RWPE1 (cell line): ENCODE measurements at regions not wholly inside any gene's neighbourhood (a gene's known extent, or its start where the extent isn't known, plus 50 kb on each side); places are given as distances from the start of the nearest gene placed in this dataset.

Experiments
- CTCF ChIA-PET: fragments of 350-600 bp; sonication (Branson Sonifier 250); formaldehyde crosslinking; extraction: SDS; loops from one replicate; lab custom pipeline; 2021; lab: Yijun Ruan, JAX
- POLR2A ChIA-PET: fragments of 400-600 bp; formaldehyde crosslinking; extraction: SDS; loops from one replicate; lab custom pipeline; 2020; ENCODE audit warnings: antibody characterized with exemption; ENCODE audit not compliant: low non-redundant PET; lab: Yijun Ruan, JAX
- DNase-seq: peaks from one replicate; pipeline ENCODE4 v3.0.0; 2012; ENCODE audit warnings: low spot score
- H3K27ac ChIP-seq: fragments of 450-650 bp; 2 replicates; pipeline ENCODE4 v1.5.1; 2017
- TF ChIP-seq, protein P1 (sequence below): fragments of 450-650 bp; conservative IDR thresholded peaks from 2 replicates; pipeline ENCODE4 v1.5.1; 2017; ENCODE audit warnings: low read depth, mild to moderate bottlenecking

DNA sequence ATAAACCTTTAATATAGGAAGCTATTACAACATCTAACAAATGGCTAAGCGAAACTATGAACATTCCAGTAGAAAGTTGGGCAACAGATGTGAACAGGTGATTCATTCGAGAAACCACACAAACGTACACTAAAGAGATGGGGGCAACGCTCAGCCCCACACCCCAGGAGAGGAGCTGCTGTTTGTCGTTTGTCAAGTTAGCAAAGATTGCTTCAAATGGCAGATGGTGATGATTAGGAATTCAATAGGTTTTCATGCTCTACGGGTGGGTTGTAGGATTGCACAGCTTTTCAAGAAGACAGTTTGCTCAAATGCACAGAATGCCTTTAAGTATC is 154.7 kb upstream of the HDAC4 start:
- TF ChIP-seq, protein P1, sequence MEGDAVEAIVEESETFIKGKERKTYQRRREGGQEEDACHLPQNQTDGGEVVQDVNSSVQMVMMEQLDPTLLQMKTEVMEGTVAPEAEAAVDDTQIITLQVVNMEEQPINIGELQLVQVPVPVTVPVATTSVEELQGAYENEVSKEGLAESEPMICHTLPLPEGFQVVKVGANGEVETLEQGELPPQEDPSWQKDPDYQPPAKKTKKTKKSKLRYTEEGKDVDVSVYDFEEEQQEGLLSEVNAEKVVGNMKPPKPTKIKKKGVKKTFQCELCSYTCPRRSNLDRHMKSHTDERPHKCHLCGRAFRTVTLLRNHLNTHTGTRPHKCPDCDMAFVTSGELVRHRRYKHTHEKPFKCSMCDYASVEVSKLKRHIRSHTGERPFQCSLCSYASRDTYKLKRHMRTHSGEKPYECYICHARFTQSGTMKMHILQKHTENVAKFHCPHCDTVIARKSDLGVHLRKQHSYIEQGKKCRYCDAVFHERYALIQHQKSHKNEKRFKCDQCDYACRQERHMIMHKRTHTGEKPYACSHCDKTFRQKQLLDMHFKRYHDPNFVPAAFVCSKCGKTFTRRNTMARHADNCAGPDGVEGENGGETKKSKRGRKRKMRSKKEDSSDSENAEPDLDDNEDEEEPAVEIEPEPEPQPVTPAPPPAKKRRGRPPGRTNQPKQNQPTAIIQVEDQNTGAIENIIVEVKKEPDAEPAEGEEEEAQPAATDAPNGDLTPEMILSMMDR, result no peak
- H3K27ac ChIP-seq, result no peak overlapping the region
- ChIA-PET POLR2A (no interaction called here), CTCF (interaction anchor here (0.6 to 1.0 kb wide), 2 partner anchors 16 to 60 kb away, joined by 3 to 4 read pairs; no protein-coding TSS in a partner anchor)
- peak; percentile 23 for DNase-seq

DNA sequence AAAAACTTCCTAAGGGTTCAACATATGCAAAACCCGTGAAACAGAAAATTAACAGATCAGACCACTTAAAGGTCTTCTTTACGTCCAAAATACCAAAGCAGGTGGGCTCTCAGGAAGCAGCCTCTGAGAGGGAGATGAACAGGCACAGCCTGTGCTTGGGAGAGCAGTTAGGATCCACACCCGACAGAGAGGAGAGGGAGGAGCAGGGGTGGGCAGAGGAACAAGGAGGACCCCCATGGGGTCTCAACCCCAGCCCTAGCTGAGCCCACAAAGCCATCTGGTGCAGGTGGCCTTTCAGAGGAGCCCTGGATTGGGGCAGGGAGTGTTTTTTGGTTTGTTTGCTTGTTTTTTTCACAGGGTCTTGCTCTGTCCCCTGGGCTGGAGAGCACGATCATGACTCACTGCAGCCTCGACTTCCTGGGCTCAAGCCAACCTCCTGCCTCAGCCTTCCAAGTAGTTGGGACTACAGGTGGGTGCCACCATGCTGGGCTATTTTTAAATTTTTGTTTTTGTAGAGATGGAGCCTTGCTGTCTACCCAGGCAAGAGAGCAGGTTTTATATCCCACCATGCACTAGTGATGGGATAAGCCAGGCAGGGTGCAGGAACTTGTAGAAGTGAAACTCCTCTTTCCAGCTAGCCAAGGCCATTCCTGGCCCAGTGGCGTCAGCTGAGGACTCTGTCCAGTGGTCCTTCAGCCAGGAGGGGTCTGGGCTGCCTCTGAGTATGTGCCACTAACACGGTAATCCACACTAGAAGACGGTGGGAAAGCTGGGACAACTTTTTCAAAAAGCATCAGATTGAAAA is 154.1 kb upstream of the HDAC4 start:
- no peak overlapping the region for H3K27ac ChIP-seq
- ChIA-PET POLR2A (no interaction called here), CTCF (interaction anchor here (0.6 to 1.0 kb wide), 2 partner anchors 16 to 59 kb away, joined by 3 to 4 read pairs; no protein-coding TSS in a partner anchor)
- TF ChIP-seq, protein P1, result no peak
- DNase-seq, result no peak

DNA sequence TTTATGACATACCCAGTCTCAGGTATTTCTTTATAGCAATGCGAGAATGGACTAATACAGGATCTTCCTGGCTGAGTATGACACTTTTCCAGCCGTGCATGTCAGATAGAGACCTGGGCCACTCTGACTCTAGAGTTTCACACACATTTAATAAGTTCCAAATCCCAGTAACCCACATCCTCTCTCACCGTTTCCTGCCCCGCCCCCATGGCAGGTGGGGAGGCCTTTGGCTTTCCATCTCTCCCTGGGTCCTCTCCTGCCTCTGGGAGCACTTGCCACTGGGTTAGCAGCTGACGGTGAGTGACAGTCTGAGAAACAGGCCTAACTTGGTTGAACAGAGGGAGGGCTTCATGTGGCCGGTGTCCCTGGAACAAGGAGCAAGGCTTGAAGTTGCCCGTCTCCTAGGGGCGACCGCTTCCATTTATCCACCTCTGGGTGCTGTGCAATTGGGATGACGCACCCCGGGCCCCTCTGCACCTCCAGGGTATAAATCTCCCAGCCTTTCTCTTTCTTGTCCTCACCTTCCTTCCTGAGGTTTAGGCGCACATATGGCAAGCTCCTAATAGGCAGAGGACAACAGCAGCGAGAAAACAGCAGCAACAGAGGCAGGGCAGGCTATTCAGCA is 152.7 kb upstream of the HDAC4 start:
- DNase-seq, result no peak
- ChIA-PET POLR2A (no interaction called here), CTCF (interaction anchor here (0.6 kb wide), 1 partner anchor 12 kb away, joined by 4 read pairs; no protein-coding TSS in a partner anchor)
- no peak overlapping the region for H3K27ac ChIP-seq
- TF ChIP-seq, protein P1, result no peak

DNA sequence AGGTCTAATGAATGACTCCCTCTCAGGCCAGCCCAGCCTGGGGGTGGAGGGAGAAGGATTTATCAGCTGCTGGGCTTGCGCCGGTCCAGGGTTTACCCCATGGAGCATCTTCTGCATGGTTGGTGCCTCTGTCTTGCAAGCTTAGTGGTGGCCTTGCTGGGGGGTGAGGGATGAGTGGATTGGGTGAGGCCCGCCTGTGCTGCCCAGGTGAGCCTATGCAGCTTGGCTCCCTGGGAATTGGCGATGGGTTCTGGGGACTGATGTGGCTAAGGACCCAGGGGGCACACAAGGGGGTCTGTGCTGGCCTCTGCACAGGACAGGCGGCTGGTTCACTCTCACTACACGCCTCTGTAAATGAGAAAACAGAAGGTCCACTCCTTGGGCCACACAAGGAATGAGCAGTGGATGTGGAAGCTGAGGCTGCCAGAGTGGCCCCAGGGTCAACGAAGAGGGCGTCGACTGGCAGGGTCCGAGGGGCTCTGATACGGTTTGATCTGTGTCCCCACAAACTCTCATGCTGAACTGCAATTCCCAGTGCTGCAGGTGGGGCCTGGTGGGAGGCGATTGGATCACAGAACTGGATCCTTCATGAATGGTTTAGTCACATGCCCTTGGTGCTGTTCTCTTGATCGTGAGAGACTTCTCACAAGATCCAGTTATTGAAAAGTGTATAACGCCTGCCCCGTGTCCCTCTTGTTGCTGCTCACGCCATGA is 151.6 kb upstream of the HDAC4 start:
- TF ChIP-seq, protein P1, result no peak
- H3K27ac ChIP-seq, result no peak overlapping the region
- no peak for DNase-seq
- ChIA-PET CTCF (no interaction called here), POLR2A (no interaction called here)

DNA sequence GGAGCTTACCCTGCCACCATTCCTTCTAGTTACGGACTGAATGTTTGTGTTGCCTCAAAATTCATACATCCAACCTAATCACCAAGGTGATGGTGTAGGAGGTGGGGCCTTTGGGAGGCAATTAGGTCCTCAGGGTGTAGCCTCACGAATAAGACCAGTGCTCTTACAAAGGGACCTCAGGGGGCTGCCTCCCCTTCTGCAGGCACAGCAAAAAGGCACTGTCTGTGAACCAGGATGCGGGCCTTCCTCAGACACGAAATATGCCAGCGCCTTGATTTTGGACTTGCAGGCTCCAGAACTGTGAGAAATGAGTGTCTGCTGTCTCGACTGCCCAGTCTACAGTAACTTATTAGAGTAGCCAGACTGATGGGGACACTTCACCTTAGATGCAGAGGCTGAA is 150.4 kb upstream of the HDAC4 start:
- TF ChIP-seq, protein P1, result no peak
- no peak for DNase-seq
- POLR2A ChIA-PET, result no interaction called here
- CTCF ChIA-PET, result no interaction called here
- H3K27ac ChIP-seq, result no peak overlapping the region

DNA sequence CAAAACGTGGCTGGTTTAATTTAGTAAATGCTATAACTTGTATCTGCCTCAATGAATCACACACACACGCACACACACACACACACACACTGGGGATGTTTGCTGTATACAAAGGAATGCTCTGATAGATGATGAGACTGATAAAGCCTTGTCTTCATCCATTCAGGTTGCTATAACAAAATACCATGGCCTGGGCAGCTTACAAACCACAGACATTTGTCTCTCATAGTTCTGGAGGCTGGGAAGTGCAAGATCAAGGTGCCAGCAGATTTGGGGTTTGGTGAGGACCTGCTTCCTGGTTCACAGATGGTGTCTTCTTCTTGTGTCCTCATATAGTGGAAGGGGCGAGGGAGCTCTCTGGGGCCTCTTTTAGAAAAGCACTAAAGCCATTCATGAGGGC is 149.5 kb upstream of the HDAC4 start:
- POLR2A ChIA-PET, result no interaction called here
- TF ChIP-seq, protein P1, result no peak
- CTCF ChIA-PET, result interaction anchor here (0.5 kb wide), 1 partner anchor 1600 kb away, joined by 3 read pairs; no protein-coding TSS in a partner anchor
- H3K27ac ChIP-seq, result no peak overlapping the region
- no peak for DNase-seq
